NT2/D1 (cell line): ENCODE measurements at regions not wholly inside any gene's neighbourhood (a gene's known extent, or its start where the extent isn't known, plus 50 kb on each side); places are given as distances from the start of the nearest gene placed in this dataset.

Experiments used
- SUZ12 ChIP-seq: IDR thresholded peaks from 2 replicates; pipeline ENCODE4 v1.6.1; 2011; ENCODE audit not compliant: insufficient read length, insufficient read depth; ENCODE audit errors: extremely low read depth
- YY1 ChIP-seq: IDR thresholded peaks from 2 replicates; pipeline ENCODE4 v1.6.1; 2011; ENCODE audit not compliant: insufficient read length, insufficient read depth
- ZNF274 ChIP-seq: IDR thresholded peaks from 2 replicates; pipeline ENCODE4 v1.6.1; 2011; ENCODE audit warnings: mild to moderate bottlenecking, low read depth, low read length

GRCh38 chr6:6729971-6730370 lies 141.5 kb downstream of the LY86 start:
- TF ChIP-seq YY1 (no peak), ZNF274 (no peak), SUZ12 (no peak)
